Motor neuron (in vitro differentiated cells): ENCODE measurements at regions not wholly inside any gene's neighbourhood (a gene's known extent, or its start where the extent isn't known, plus 50 kb on each side); places are given as distances from the start of the nearest gene placed in this dataset.

Experiments
- ATAC-seq, 8 experiments: fragments of 200-7000 bp; cut with Tn5 transposase; replicated peaks in 6 of 8; 2 replicates each; pipeline ENCODE4 v1.8.0; 2021; ENCODE audit warnings: mild to moderate bottlenecking in 8 of 8, moderate library complexity in 8 of 8
- H3K27ac ChIP-seq, 2 donors: fragments of 250-450 bp; sonication (Bioruptor Pico); 2 replicates each; pipeline ENCODE4 v1.9.0; 2021; ENCODE audit warnings: antibody characterized with exemption in 2 of 2, mild to moderate bottlenecking in 2 of 2, moderate library complexity in 1 of 2
- H3K4me1 ChIP-seq, 2 donors: fragments of 250-450 bp; sonication (Bioruptor Pico); replicated peaks in 1 of 2; 2 replicates each; pipeline ENCODE4 v1.6.1; 2021; ENCODE audit warnings: antibody characterized with exemption in 2 of 2, mild to moderate bottlenecking in 2 of 2, moderate library complexity in 1 of 2
- H3K4me3 ChIP-seq, 5 donors: fragments of 250-450 bp; sonication (Bioruptor Pico); 2 replicates each; pipeline ENCODE4 v1.9.0; 2021; ENCODE audit warnings: antibody characterized with exemption in 5 of 5, mild to moderate bottlenecking in 5 of 5, moderate library complexity in 4 of 5
- WGBS, 10 experiments: fragments of 450-650 bp; shearing (Covaris generic); methylation state at CpG; one replicate each; pipeline ENCODE4 v1.0.0; 2022; 5-methylcytosine and 5-hydroxymethylcytosine counted together
- in situ Hi-C, 9 experiments: fragments of 400-800 bp; cut with MboI; loops; one replicate each; pipeline ENCODE4 v1.15.0; 2021; ENCODE audit warnings: low sequenced_read_pairs in 9 of 9, low pct_unique_long_range_greater_than_20kb in 2 of 9; ENCODE audit not compliant: unreplicated experiment in 9 of 9

- WGBS, 10 experiments = 36 to 100% (median 88%) methylated on average over 2 to 11 of the region's 12 CpGs
- in situ Hi-C loops = loop anchor here in 1 of 9 experiments (25.0 kb wide), 1 partner anchor 166 kb away; no protein-coding TSS in a partner anchor
- Histone ChIP-seq H3K4me3 (no peak overlapping the region), H3K4me1 (peaks cover 0 to 11% of the 10 kb centered on the region in 2 donors), H3K27ac (no peak overlapping the region)
- peak in 3 of 8 experiments; percentile 15 to 30 (median 24) for ATAC-seq
These were observed 52.2 kb upstream of the GRAMD2B start for GRCh38 chr5:126370796-126371718.

DNA sequence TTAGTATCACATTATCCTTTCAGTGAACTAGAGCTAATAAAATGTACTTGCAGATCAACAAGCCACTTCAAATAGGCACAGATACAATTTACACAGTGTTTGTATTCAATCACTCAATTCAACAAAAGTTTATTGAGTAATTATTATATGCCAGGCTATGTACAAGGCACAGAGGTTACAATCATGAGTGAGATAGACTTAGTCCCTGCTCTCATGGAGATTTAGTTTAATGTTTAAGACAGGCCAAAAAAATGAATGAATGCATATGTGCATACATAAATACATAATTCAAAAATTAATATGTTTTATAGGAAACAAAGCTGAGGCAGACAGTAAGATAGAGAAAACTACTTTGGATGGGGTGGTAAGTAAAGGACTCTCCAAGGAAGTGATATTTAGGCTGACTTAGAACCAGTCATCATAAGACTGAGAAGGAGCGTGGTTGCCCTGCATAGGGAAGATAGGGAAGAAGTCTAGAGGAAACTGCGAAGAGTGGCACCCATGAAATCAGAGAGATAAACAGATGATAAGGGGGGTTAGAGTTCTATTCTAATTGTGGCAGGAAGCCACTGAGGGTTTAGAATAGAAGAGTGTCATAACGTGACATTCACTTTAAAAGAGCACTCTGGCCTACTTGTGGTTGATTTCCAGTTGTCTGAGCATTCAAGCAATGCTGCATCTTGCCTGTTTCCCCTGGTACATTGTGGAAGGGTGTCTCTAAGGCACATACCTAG lies 49.7 kb upstream of the GRAMD2B start:
- Histone ChIP-seq H3K27ac (no peak overlapping the region), H3K4me3 (no peak overlapping the region), H3K4me1 (peaks cover 0 to 11% of the 10 kb centered on the region in 2 donors)
- ATAC-seq = peak in 1 of 8 experiments; percentile 55
- in situ Hi-C loops = loop anchor here in 1 of 9 experiments (25.0 kb wide), 1 partner anchor 164 kb away; no protein-coding TSS in a partner anchor
- 51 to 100% (median 87%) methylated on average over 2 to 3 of the region's 3 CpGs for WGBS, 10 experiments
